ENCODE measurements at regions not wholly inside any gene's neighbourhood (a gene's known extent, or its start where the extent isn't known, plus 50 kb on each side); places are given as distances from the start of the nearest gene placed in this dataset.

DNA sequence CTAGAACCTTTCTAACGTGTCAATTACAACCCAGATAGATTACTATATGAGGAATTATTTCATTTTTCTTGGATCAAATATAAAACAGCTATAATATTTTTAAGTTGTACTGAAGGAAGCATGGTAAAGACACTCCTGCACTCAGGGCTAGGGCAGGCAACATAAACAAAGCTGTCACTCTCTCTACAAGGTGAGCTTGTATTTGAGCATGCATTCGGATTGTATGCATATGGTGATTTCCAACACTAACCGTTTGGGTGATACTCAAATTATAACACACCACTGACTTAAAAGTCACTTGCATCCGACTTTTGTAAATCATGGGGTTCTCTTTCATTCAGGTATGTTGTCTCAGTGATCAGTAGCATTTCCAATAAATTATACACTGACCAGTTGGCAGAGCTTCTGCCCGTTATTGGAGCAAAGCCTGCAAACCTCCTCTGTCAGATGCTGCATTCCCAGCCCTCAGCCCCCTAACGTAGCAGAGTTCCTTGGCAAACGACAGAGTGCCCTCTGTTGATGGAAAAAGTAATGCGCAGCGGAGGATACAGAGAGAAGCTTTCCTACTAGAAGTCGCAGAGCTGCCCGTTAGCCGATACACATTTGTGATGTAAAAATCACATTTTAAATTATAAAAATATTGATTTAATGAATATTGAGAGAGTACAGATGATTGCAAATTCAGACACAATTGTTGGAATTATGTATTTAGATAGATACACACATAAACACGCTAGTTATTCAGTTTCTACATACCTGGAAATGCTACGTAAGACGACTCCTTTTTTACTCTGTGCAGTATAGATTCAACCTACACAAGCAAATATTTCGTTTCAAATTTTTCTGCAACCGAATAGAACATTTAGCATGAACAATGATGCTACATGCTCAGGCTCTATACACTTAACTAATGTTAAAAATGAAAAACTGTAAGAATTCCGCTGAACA is 173.9 kb upstream of the SP4 start:
- H3K9me3 ChIP-seq (ENCODE audit: control insufficient read depth in 1 of 2, low read length in 2 of 2) = no peaks in the 10 kb centered on the region
- no peaks in the 10 kb centered on the region for H3K4me1 ChIP-seq (ENCODE audit: control insufficient read depth in 1 of 2, insufficient read depth in 2 of 2, low read length in 2 of 2)
- H3K27me3 ChIP-seq (ENCODE audit: low read depth, low read length) = peaks cover 25% of the 10 kb centered on the region
- no peak overlapping the region for H3K4me3 ChIP-seq (ENCODE audit: low read depth in 1 of 2, low read length in 2 of 2)
- H3K27ac ChIP-seq (ENCODE audit: low read length) = no peak overlapping the region
- H3K36me3 ChIP-seq (ENCODE audit: control insufficient read depth in 1 of 2, insufficient read depth in 2 of 2, low read length in 2 of 2) = no peaks in the 10 kb centered on the region

GRCh38 chr7:21256310-21256877 is 171.5 kb upstream of the SP4 start:
- H3K27ac ChIP-seq (ENCODE audit: low read length) = no peak overlapping the region
- peaks cover 23% of the 10 kb centered on the region for H3K27me3 ChIP-seq (ENCODE audit: low read depth, low read length)
- no peaks in the 10 kb centered on the region for H3K9me3 ChIP-seq (ENCODE audit: control insufficient read depth in 1 of 2, low read length in 2 of 2)
- H3K36me3 ChIP-seq (ENCODE audit: control insufficient read depth in 1 of 2, insufficient read depth in 2 of 2, low read length in 2 of 2) = no peaks in the 10 kb centered on the region
- H3K4me3 ChIP-seq (ENCODE audit: low read depth in 1 of 2, low read length in 2 of 2) = no peak overlapping the region
- H3K4me1 ChIP-seq (ENCODE audit: control insufficient read depth in 1 of 2, insufficient read depth in 2 of 2, low read length in 2 of 2) = no peaks in the 10 kb centered on the region

- no peaks in the 10 kb centered on the region for H3K9me3 ChIP-seq (ENCODE audit: control insufficient read depth in 1 of 2, low read length in 2 of 2)
- H3K27me3 ChIP-seq (ENCODE audit: low read depth, low read length) = no peaks in the 10 kb centered on the region
- no peak overlapping the region for H3K4me3 ChIP-seq (ENCODE audit: low read depth in 1 of 2, low read length in 2 of 2)
- no peak overlapping the region for H3K27ac ChIP-seq (ENCODE audit: low read length)
- H3K36me3 ChIP-seq (ENCODE audit: control insufficient read depth in 1 of 2, insufficient read depth in 2 of 2, low read length in 2 of 2) = no peaks in the 10 kb centered on the region
- no peaks in the 10 kb centered on the region for H3K4me1 ChIP-seq (ENCODE audit: control insufficient read depth in 1 of 2, insufficient read depth in 2 of 2, low read length in 2 of 2)
These were observed 166.9 kb upstream of the SP4 start for GRCh38 chr7:21260939-21261338.

DNA sequence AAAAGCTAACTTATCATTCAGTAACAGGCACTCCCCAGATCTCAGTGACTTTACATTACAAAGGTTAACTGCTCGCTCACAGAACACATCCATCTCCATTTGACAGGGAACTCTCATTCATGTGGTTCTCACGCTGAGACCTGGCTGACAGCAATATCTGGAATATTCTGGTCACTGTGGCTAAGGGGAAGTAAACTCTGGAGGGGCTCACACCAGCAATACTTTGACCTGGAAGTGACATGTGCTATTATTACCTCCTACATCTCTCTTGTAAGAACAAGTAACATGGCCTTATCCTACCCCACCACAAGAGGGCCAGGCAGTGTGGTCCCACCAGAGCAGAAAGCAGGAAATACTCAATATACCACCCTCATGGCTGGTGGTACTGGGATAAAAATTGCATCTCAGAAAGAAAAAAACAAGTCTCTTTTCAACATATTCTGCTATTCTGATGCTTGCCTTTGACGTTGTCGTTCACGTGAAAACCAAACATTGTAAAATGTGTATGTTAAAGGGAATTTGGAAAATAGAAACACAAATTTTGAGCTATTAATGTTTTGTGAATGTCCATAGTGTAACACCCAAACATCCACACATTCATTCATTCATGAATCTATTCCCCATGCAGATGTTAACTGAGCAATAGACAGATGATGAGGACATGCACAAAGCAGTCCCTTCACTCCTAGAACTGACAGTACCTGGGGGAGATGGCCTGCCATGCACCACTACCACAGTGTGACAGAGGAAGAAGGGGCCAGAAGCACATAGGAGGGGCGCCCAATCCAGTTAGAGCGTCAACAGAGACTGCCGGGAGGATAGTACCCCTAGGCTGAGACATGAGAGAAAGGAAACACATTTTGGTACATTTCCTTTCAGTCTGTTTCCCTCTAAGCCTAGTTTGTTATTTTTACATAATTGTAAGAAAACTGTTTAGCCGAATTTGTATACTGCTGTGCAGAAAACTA is 166.0 kb upstream of the SP4 start:
- no peak overlapping the region for H3K4me3 ChIP-seq (ENCODE audit: low read depth in 1 of 2, low read length in 2 of 2)
- no peaks in the 10 kb centered on the region for H3K4me1 ChIP-seq (ENCODE audit: control insufficient read depth in 1 of 2, insufficient read depth in 2 of 2, low read length in 2 of 2)
- no peaks in the 10 kb centered on the region for H3K9me3 ChIP-seq (ENCODE audit: control insufficient read depth in 1 of 2, low read length in 2 of 2)
- H3K36me3 ChIP-seq (ENCODE audit: control insufficient read depth in 1 of 2, insufficient read depth in 2 of 2, low read length in 2 of 2) = no peaks in the 10 kb centered on the region
- no peaks in the 10 kb centered on the region for H3K27me3 ChIP-seq (ENCODE audit: low read depth, low read length)
- no peak overlapping the region for H3K27ac ChIP-seq (ENCODE audit: low read length)

- Histone ChIP-seq H3K4me1 (ENCODE audit: control insufficient read depth in 1 of 2, insufficient read depth in 2 of 2, low read length in 2 of 2) (no peaks in the 10 kb centered on the region), H3K27me3 (ENCODE audit: low read depth, low read length) (no peaks in the 10 kb centered on the region), H3K36me3 (ENCODE audit: control insufficient read depth in 1 of 2, insufficient read depth in 2 of 2, low read length in 2 of 2) (no peaks in the 10 kb centered on the region), H3K9me3 (ENCODE audit: control insufficient read depth in 1 of 2, low read length in 2 of 2) (no peaks in the 10 kb centered on the region), H3K4me3 (ENCODE audit: low read depth in 1 of 2, low read length in 2 of 2) (no peak overlapping the region), H3K27ac (ENCODE audit: low read length) (no peak overlapping the region)
These were observed 158.9 kb upstream of the SP4 start for GRCh38 chr7:21269021-21269420.

- Histone ChIP-seq H3K27me3 (ENCODE audit: low read depth, low read length) (no peaks in the 10 kb centered on the region), H3K4me1 (ENCODE audit: control insufficient read depth in 1 of 2, insufficient read depth in 2 of 2, low read length in 2 of 2) (peaks cover 0 to 4% of the 10 kb centered on the region in 2 donors), H3K9me3 (ENCODE audit: control insufficient read depth in 1 of 2, low read length in 2 of 2) (peaks cover 0 to 3% of the 10 kb centered on the region in 2 donors), H3K36me3 (ENCODE audit: control insufficient read depth in 1 of 2, insufficient read depth in 2 of 2, low read length in 2 of 2) (no peaks in the 10 kb centered on the region), H3K4me3 (ENCODE audit: low read depth in 1 of 2, low read length in 2 of 2) (no peak overlapping the region), H3K27ac (ENCODE audit: low read length) (no peak overlapping the region)
These were observed 151.3 kb upstream of the SP4 start for GRCh38 chr7:21276471-21277035.

DNA sequence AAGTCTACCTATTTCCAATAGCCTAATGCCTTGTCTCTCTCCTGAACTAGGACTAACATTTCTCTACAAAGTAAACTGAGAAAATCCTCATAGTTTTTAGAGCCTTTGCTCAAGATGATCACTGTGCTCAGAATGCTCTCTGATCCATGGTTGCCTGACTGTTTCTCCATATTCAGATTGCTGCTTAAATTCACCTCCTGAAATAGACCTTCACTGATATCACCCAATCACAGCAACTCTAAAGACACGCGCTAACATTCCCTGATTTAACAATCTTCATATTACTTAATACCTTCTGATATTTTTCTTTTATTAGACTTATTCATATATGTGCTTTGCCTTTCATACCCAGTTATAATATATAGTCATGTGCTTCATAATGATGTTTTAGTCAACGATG is 148.9 kb upstream of the SP4 start:
- Histone ChIP-seq H3K4me1 (ENCODE audit: control insufficient read depth in 1 of 2, insufficient read depth in 2 of 2, low read length in 2 of 2) (peaks cover 0 to 4% of the 10 kb centered on the region in 2 donors), H3K4me3 (ENCODE audit: low read depth in 1 of 2, low read length in 2 of 2) (no peak overlapping the region), H3K27ac (ENCODE audit: low read length) (no peak overlapping the region), H3K9me3 (ENCODE audit: control insufficient read depth in 1 of 2, low read length in 2 of 2) (peaks cover 0 to 3% of the 10 kb centered on the region in 2 donors), H3K27me3 (ENCODE audit: low read depth, low read length) (no peaks in the 10 kb centered on the region), H3K36me3 (ENCODE audit: control insufficient read depth in 1 of 2, insufficient read depth in 2 of 2, low read length in 2 of 2) (no peaks in the 10 kb centered on the region)

- Histone ChIP-seq H3K27ac (ENCODE audit: low read length) (no peak overlapping the region), H3K9me3 (ENCODE audit: control insufficient read depth in 1 of 2, low read length in 2 of 2) (peaks cover 0 to 3% of the 10 kb centered on the region in 2 donors), H3K4me3 (ENCODE audit: low read depth in 1 of 2, low read length in 2 of 2) (no peak overlapping the region), H3K27me3 (ENCODE audit: low read depth, low read length) (no peaks in the 10 kb centered on the region), H3K36me3 (ENCODE audit: control insufficient read depth in 1 of 2, insufficient read depth in 2 of 2, low read length in 2 of 2) (no peaks in the 10 kb centered on the region), H3K4me1 (ENCODE audit: control insufficient read depth in 1 of 2, insufficient read depth in 2 of 2, low read length in 2 of 2) (no peaks in the 10 kb centered on the region)
These were observed 146.7 kb upstream of the SP4 start for GRCh38 chr7:21281193-21281592.

- Histone ChIP-seq H3K27me3 (ENCODE audit: low read depth, low read length) (no peaks in the 10 kb centered on the region), H3K4me1 (ENCODE audit: control insufficient read depth in 1 of 2, insufficient read depth in 2 of 2, low read length in 2 of 2) (no peaks in the 10 kb centered on the region), H3K4me3 (ENCODE audit: low read depth in 1 of 2, low read length in 2 of 2) (no peak overlapping the region), H3K9me3 (ENCODE audit: control insufficient read depth in 1 of 2, low read length in 2 of 2) (no peaks in the 10 kb centered on the region), H3K27ac (ENCODE audit: low read length) (no peak overlapping the region), H3K36me3 (ENCODE audit: control insufficient read depth in 1 of 2, insufficient read depth in 2 of 2, low read length in 2 of 2) (no peaks in the 10 kb centered on the region)
These were observed 134.1 kb upstream of the SP4 start for GRCh38 chr7:21293771-21294170.

DNA sequence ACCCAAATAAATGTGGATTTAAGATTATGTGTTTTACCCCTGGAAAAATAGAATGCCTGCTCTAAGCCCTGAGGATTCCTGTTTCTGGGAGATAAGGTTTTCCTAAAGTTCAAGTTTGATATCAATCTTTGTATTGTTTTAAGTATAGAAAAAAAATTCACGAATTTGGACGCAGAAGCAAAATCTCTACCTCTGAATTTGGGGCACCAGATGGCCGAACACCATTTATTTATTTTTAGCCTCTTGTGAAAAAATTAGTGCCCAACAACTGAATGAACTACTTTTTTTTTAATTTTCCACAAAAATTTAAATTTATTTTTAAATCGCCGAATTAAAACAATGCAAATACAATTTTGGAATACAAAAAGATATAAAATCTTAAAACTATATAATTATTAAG is 128.1 kb upstream of the SP4 start:
- no peaks in the 10 kb centered on the region for H3K9me3 ChIP-seq (ENCODE audit: control insufficient read depth in 1 of 2, low read length in 2 of 2)
- no peak overlapping the region for H3K27ac ChIP-seq (ENCODE audit: low read length)
- no peaks in the 10 kb centered on the region for H3K4me1 ChIP-seq (ENCODE audit: control insufficient read depth in 1 of 2, insufficient read depth in 2 of 2, low read length in 2 of 2)
- no peak overlapping the region for H3K4me3 ChIP-seq (ENCODE audit: low read depth in 1 of 2, low read length in 2 of 2)
- H3K36me3 ChIP-seq (ENCODE audit: control insufficient read depth in 1 of 2, insufficient read depth in 2 of 2, low read length in 2 of 2) = no peaks in the 10 kb centered on the region
- no peaks in the 10 kb centered on the region for H3K27me3 ChIP-seq (ENCODE audit: low read depth, low read length)

DNA sequence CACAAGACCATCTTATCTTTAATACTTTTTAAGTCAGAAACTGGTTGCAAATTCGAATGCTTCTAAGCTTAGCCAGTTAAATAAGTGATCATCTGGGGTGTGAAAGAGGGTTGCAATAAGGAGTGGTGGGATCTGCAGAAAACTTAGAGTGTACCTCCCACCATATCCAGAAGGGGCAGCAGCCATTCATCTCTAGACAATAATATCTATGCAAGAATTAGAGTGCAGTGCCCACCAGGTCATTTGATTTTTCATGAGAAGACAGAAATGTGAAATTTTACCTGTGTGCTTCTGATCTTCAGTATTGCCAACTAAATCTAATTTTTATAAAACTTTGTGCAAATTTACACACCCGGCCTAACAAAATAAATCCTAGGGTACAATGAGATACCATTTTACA is 127.2 kb upstream of the SP4 start:
- Histone ChIP-seq H3K4me3 (ENCODE audit: low read depth in 1 of 2, low read length in 2 of 2) (no peak overlapping the region), H3K9me3 (ENCODE audit: control insufficient read depth in 1 of 2, low read length in 2 of 2) (no peaks in the 10 kb centered on the region), H3K27me3 (ENCODE audit: low read depth, low read length) (no peaks in the 10 kb centered on the region), H3K36me3 (ENCODE audit: control insufficient read depth in 1 of 2, insufficient read depth in 2 of 2, low read length in 2 of 2) (no peaks in the 10 kb centered on the region), H3K4me1 (ENCODE audit: control insufficient read depth in 1 of 2, insufficient read depth in 2 of 2, low read length in 2 of 2) (no peaks in the 10 kb centered on the region), H3K27ac (ENCODE audit: low read length) (no peak overlapping the region)
